ENCODE measurements at regions not wholly inside any gene's neighbourhood (a gene's known extent, or its start where the extent isn't known, plus 50 kb on each side); places are given as distances from the start of the nearest gene placed in this dataset.
A peak's percentile ranks its signal among the peaks of the same experiment; 100 is the strongest.

DNA sequence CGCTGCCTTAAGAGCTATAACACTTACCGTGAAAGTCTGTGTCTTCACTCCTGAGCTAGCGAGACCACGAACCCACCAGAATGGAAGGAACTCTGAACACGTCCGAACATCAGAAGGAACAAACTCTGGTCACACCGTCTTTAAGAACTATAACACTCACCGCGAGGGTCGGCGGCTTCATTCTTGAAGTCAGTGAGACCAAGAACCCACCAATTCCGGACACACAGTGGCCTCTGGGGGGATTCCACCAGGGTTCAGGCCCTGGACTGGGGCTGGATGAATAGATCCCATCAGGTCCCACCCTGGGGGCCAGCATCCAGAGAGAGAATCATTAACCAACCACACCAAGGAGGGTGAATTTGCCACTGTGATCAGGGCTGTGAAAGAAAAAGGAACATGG lies 55.8 kb upstream of the ATP12A start:
- Histone ChIP-seq H3K9ac (ENCODE audit: insufficient read depth in 1 of 2, low read length in 2 of 2) (no peak overlapping the region), H3K9me3 (ENCODE audit: control insufficient read depth in 4 of 4, insufficient read depth in 3 of 4, low read length in 3 of 4) (no peaks in the 10 kb centered on the region), H3K36me3 (ENCODE audit: control insufficient read depth in 4 of 4, insufficient read depth in 4 of 4, low read length in 4 of 4) (no peaks in the 10 kb centered on the region), H3K4me1 (ENCODE audit: control insufficient read depth in 5 of 5, insufficient read depth in 5 of 5, low read length in 5 of 5) (peaks cover 0 to 12% (median 4%) of the 10 kb centered on the region in 5 donors), H3K4me3 (no peak overlapping the region), H3K27me3 (ENCODE audit: control insufficient read depth in 3 of 3, insufficient read depth in 3 of 3, low read length in 2 of 3) (no peaks in the 10 kb centered on the region), H3K27ac (ENCODE audit: low read depth in 1 of 2, low read length in 1 of 2) (peak overlapping the region in 1 of 2 donors; percentile 1)
- TF ChIP-seq, protein P1, sequence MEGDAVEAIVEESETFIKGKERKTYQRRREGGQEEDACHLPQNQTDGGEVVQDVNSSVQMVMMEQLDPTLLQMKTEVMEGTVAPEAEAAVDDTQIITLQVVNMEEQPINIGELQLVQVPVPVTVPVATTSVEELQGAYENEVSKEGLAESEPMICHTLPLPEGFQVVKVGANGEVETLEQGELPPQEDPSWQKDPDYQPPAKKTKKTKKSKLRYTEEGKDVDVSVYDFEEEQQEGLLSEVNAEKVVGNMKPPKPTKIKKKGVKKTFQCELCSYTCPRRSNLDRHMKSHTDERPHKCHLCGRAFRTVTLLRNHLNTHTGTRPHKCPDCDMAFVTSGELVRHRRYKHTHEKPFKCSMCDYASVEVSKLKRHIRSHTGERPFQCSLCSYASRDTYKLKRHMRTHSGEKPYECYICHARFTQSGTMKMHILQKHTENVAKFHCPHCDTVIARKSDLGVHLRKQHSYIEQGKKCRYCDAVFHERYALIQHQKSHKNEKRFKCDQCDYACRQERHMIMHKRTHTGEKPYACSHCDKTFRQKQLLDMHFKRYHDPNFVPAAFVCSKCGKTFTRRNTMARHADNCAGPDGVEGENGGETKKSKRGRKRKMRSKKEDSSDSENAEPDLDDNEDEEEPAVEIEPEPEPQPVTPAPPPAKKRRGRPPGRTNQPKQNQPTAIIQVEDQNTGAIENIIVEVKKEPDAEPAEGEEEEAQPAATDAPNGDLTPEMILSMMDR (IDR thresholded peaks at IDR 0.05; ENCODE audit: control extremely low read depth, extremely low read depth) = no peak
- DNase-seq (no peak), ATAC-seq (ENCODE audit: insufficient read depth, low FRiP score) (no peak)
- 93 to 97% methylated on average over 12 of the region's 12 CpGs for WGBS, 2 donors

DNA sequence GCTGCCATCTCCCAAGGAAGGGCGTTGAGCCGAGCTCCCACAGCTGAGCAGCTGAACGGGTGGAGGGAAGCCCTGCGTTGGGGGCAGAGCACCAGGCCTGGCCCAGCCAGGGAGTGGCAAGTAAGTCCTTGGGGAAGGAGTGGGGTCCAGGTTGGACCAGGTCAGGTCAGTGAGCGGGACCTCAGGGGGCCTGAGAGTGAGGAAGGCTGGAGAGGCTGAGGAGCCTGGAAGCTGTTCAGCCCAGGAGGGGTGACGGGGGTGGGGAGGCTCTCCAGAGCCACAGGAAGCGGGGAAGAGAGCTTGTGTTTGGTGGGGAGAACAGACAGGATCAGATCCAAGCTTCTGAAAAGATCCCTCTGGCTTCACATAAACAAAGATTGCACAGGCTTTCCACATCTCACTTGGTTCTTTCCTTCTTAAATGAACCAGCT lies 55.4 kb upstream of the ATP12A start:
- Histone ChIP-seq H3K9me3 (ENCODE audit: control insufficient read depth in 4 of 4, insufficient read depth in 3 of 4, low read length in 3 of 4) (no peaks in the 10 kb centered on the region), H3K27me3 (ENCODE audit: control insufficient read depth in 3 of 3, insufficient read depth in 3 of 3, low read length in 2 of 3) (no peaks in the 10 kb centered on the region), H3K9ac (ENCODE audit: insufficient read depth in 1 of 2, low read length in 2 of 2) (no peak overlapping the region), H3K4me1 (ENCODE audit: control insufficient read depth in 5 of 5, insufficient read depth in 5 of 5, low read length in 5 of 5) (peaks cover 0 to 12% (median 4%) of the 10 kb centered on the region in 5 donors), H3K27ac (ENCODE audit: low read depth in 1 of 2, low read length in 1 of 2) (peak overlapping the region in 1 of 2 donors; percentile 1), H3K4me3 (no peak overlapping the region), H3K36me3 (ENCODE audit: control insufficient read depth in 4 of 4, insufficient read depth in 4 of 4, low read length in 4 of 4) (no peaks in the 10 kb centered on the region)
- WGBS, 2 donors = 87 to 93% methylated on average over 7 of the region's 7 CpGs
- ATAC-seq (ENCODE audit: insufficient read depth, low FRiP score) (no peak), DNase-seq (peak; percentile 33 to 90 (median 74))
- TF ChIP-seq, protein P1 (IDR thresholded peaks at IDR 0.05; ENCODE audit: control extremely low read depth, extremely low read depth) = no peak

DNA sequence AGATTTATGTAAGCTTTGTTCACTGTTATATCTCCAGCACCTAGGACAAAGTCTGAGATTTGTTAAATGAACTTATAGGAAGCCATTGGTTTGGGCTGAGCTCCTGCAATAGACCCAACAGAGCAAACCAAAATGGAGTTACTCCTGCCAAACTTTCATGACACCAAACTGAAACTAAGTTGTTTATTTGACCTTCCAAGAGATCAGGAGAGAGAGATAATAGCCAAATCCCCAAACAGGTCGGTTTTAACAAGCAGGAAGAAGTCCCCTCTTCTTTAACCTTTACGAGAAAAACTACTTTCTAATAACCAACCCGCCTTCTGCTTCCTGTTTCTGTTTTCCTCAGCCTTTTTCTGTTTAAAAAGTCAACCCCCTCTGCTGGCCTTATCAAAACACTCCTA lies 54.9 kb upstream of the ATP12A start:
- Histone ChIP-seq H3K9me3 (ENCODE audit: control insufficient read depth in 4 of 4, insufficient read depth in 3 of 4, low read length in 3 of 4) (no peaks in the 10 kb centered on the region), H3K27ac (ENCODE audit: low read depth in 1 of 2, low read length in 1 of 2) (no peak overlapping the region), H3K4me1 (ENCODE audit: control insufficient read depth in 5 of 5, insufficient read depth in 5 of 5, low read length in 5 of 5) (peaks cover 0 to 12% (median 5%) of the 10 kb centered on the region in 5 donors), H3K36me3 (ENCODE audit: control insufficient read depth in 4 of 4, insufficient read depth in 4 of 4, low read length in 4 of 4) (no peaks in the 10 kb centered on the region), H3K4me3 (no peak overlapping the region), H3K9ac (ENCODE audit: insufficient read depth in 1 of 2, low read length in 2 of 2) (no peak overlapping the region), H3K27me3 (ENCODE audit: control insufficient read depth in 3 of 3, insufficient read depth in 3 of 3, low read length in 2 of 3) (no peaks in the 10 kb centered on the region)
- DNase-seq = peak in 2 of 3 donors; percentile 58 to 69
- no peak for ATAC-seq (ENCODE audit: insufficient read depth, low FRiP score)
- TF ChIP-seq, protein P1 (IDR thresholded peaks at IDR 0.05; ENCODE audit: control extremely low read depth, extremely low read depth) = no peak
- WGBS, 2 donors = 20 to 32% methylated on average over 3 of the region's 3 CpGs

All from lung (tissue), 11 donors.